ENCODE measurements at regions not wholly inside any gene's neighbourhood (a gene's known extent, or its start where the extent isn't known, plus 50 kb on each side); places are given as distances from the start of the nearest gene placed in this dataset.

GRCh38 chr16:22692034-22692433 is 121.9 kb upstream of the HS3ST2 start:
- H3K4me2 ChIP-seq (ENCODE audit: low read length) = no peak overlapping the region
- no peaks in the 10 kb centered on the region for H3K9me2 ChIP-seq (replicated peaks; ENCODE audit: control insufficient read depth, low read length)
- no peaks in the 10 kb centered on the region for H4K20me1 ChIP-seq (ENCODE audit: control insufficient read depth, insufficient read depth, low read depth, low read length)
- H3K27me3 ChIP-seq (ENCODE audit: control insufficient read depth, low read length) = peaks cover 18% of the 10 kb centered on the region
- H3K4me3 ChIP-seq (ENCODE audit: low read length) = no peak overlapping the region
- no peaks in the 10 kb centered on the region for H3K9me3 ChIP-seq (ENCODE audit: control insufficient read depth, insufficient read depth, low read length)
- H3K27ac ChIP-seq (ENCODE audit: low read depth, low read length) = no peak overlapping the region
- no peaks in the 10 kb centered on the region for H3K79me2 ChIP-seq (ENCODE audit: control insufficient read depth, low read length)
- TF ChIP-seq EZH2phosphoT487 (IDR thresholded peaks at IDR 0.05; ENCODE audit: borderline replicate concordance, low read length) (no peak), CTCF (IDR thresholded peaks at IDR 0.05; ENCODE audit: low read depth, low read length, poor library complexity, severe bottlenecking) (no peak)
- H3K36me3 ChIP-seq (ENCODE audit: control insufficient read depth, low read length) = no peaks in the 10 kb centered on the region
- H3K4me1 ChIP-seq (ENCODE audit: control insufficient read depth, low read length) = no peaks in the 10 kb centered on the region
- H3F3A ChIP-seq (ENCODE audit: control insufficient read depth, insufficient read depth) = no peaks in the 10 kb centered on the region

GRCh38 chr16:22692916-22693637 is 120.9 kb upstream of the HS3ST2 start:
- Histone ChIP-seq H3F3A (ENCODE audit: control insufficient read depth, insufficient read depth) (no peaks in the 10 kb centered on the region), H3K36me3 (ENCODE audit: control insufficient read depth, low read length) (no peaks in the 10 kb centered on the region), H3K4me3 (ENCODE audit: low read length) (no peak overlapping the region), H3K4me1 (ENCODE audit: control insufficient read depth, low read length) (no peaks in the 10 kb centered on the region), H3K27ac (ENCODE audit: low read depth, low read length) (no peak overlapping the region), H3K9me2 (replicated peaks; ENCODE audit: control insufficient read depth, low read length) (no peaks in the 10 kb centered on the region), H3K9me3 (ENCODE audit: control insufficient read depth, insufficient read depth, low read length) (no peaks in the 10 kb centered on the region), H3K4me2 (ENCODE audit: low read length) (no peak overlapping the region), H3K27me3 (ENCODE audit: control insufficient read depth, low read length) (peaks cover 18% of the 10 kb centered on the region), H4K20me1 (ENCODE audit: control insufficient read depth, insufficient read depth, low read depth, low read length) (no peaks in the 10 kb centered on the region), H3K79me2 (ENCODE audit: control insufficient read depth, low read length) (no peaks in the 10 kb centered on the region)
- TF ChIP-seq EZH2phosphoT487 (IDR thresholded peaks at IDR 0.05; ENCODE audit: borderline replicate concordance, low read length) = no peak
- no peak for TF ChIP-seq CTCF (IDR thresholded peaks at IDR 0.05; ENCODE audit: low read depth, low read length, poor library complexity, severe bottlenecking)

- no peaks in the 10 kb centered on the region for H3K79me2 ChIP-seq (ENCODE audit: control insufficient read depth, low read length)
- peaks cover 18% of the 10 kb centered on the region for H3K27me3 ChIP-seq (ENCODE audit: control insufficient read depth, low read length)
- no peak overlapping the region for H3K4me2 ChIP-seq (ENCODE audit: low read length)
- no peaks in the 10 kb centered on the region for H3K9me3 ChIP-seq (ENCODE audit: control insufficient read depth, insufficient read depth, low read length)
- TF ChIP-seq CTCF (IDR thresholded peaks at IDR 0.05; ENCODE audit: low read depth, low read length, poor library complexity, severe bottlenecking) (no peak), EZH2phosphoT487 (IDR thresholded peaks at IDR 0.05; ENCODE audit: borderline replicate concordance, low read length) (no peak)
- H3F3A ChIP-seq (ENCODE audit: control insufficient read depth, insufficient read depth) = no peaks in the 10 kb centered on the region
- no peaks in the 10 kb centered on the region for H4K20me1 ChIP-seq (ENCODE audit: control insufficient read depth, insufficient read depth, low read depth, low read length)
- H3K9me2 ChIP-seq (replicated peaks; ENCODE audit: control insufficient read depth, low read length) = no peaks in the 10 kb centered on the region
- H3K27ac ChIP-seq (ENCODE audit: low read depth, low read length) = no peak overlapping the region
- no peaks in the 10 kb centered on the region for H3K36me3 ChIP-seq (ENCODE audit: control insufficient read depth, low read length)
- no peak overlapping the region for H3K4me3 ChIP-seq (ENCODE audit: low read length)
- H3K4me1 ChIP-seq (ENCODE audit: control insufficient read depth, low read length) = no peaks in the 10 kb centered on the region
Observed at GRCh38 chr16:22693638-22694340, 120.2 kb upstream of the HS3ST2 start.
